ENCODE measurements at regions not wholly inside any gene's neighbourhood (a gene's known extent, or its start where the extent isn't known, plus 50 kb on each side); places are given as distances from the start of the nearest gene placed in this dataset.

GRCh38 chr3:18483226-18483625 lies 58.1 kb upstream of the SATB1 start:
- Histone ChIP-seq H3K27me3 (ENCODE audit: control insufficient read depth, insufficient read depth, low read length) (no peaks in the 10 kb centered on the region), H3K9me3 (ENCODE audit: control insufficient read depth, insufficient read depth, low read length) (no peaks in the 10 kb centered on the region; the same call in 1 of the 2 replicates), H3K36me3 (ENCODE audit: control insufficient read depth, insufficient read depth, low read length) (no peaks in the 10 kb centered on the region), H3K4me3 (ENCODE audit: insufficient read depth, low read depth, low read length) (no peak overlapping the region), H3K4ac (ENCODE audit: low read depth, low read length) (no peak overlapping the region), H2BK120ac (ENCODE audit: low read depth, low read length) (no peak overlapping the region), H3K4me1 (ENCODE audit: control insufficient read depth, insufficient read depth, low read length) (no peaks in the 10 kb centered on the region), H3K18ac (ENCODE audit: low read depth, low read length) (no peak overlapping the region), H4K20me1 (ENCODE audit: insufficient read depth, low read length) (no peaks in the 10 kb centered on the region), H2AK9ac (replicated peaks; ENCODE audit: low read depth, low read length, poor library complexity) (no peak overlapping the region), H2BK15ac (ENCODE audit: low read depth, low read length) (no peak overlapping the region), H3K14ac (replicated peaks; ENCODE audit: low read depth, low read length) (no peak overlapping the region), H4K5ac (ENCODE audit: low read depth, low read length) (no peak overlapping the region), H2AFZ (replicated peaks; ENCODE audit: low read length, poor library complexity) (no peak overlapping the region), H3K27ac (ENCODE audit: insufficient read depth, low read length) (no peak overlapping the region), H3K9ac (ENCODE audit: low read depth, low read length) (no peak overlapping the region), H4K8ac (ENCODE audit: low read depth in 2 of 2, low read length in 2 of 2) (no peak overlapping the region), H2BK20ac (ENCODE audit: low read depth, low read length) (no peak overlapping the region), H3K9me1 (ENCODE audit: insufficient read depth, low read length) (no peaks in the 10 kb centered on the region), H2AK5ac (ENCODE audit: low read depth, low read length) (no peak overlapping the region), H3K56ac (ENCODE audit: extremely low read depth, insufficient read depth, low read length) (no peak overlapping the region), H3K4me2 (ENCODE audit: low read depth, low read length) (no peak overlapping the region), H2BK5ac (ENCODE audit: low read depth, low read length, poor library complexity, severe bottlenecking) (no peak overlapping the region), H3K79me1 (ENCODE audit: low read depth in 1 of 2, low read length in 2 of 2) (no peaks in the 10 kb centered on the region), H4K91ac (ENCODE audit: insufficient read depth, low read depth, low read length) (no peak overlapping the region), H3K23ac (ENCODE audit: low read depth, low read length) (no peak overlapping the region)
- ATAC-seq (ENCODE audit: low read depth) (no peak), DNase-seq (no peak)
- dilution Hi-C loops (cut with HindIII; ENCODE audit: low sequenced_read_pairs, unreplicated experiment) = no loop called here
- ChIA-PET CTCF (no interaction called here), POLR2A (ENCODE audit: unreplicated experiment) (no interaction called here)
- no peak for TF ChIP-seq RAD21 (IDR thresholded peaks at IDR 0.05; ENCODE audit: low read length)
- no peak for TF ChIP-seq SMC3 (IDR thresholded peaks at IDR 0.05; ENCODE audit: low read depth, low read length)
- no peak for TF ChIP-seq MXI1 (IDR thresholded peaks at IDR 0.05; ENCODE audit: borderline replicate concordance, low read depth, low read length)
- no peak for TF ChIP-seq RFX5 (IDR thresholded peaks at IDR 0.05; ENCODE audit: low read depth, low read length)
- TF ChIP-seq CHD1 (IDR thresholded peaks at IDR 0.05; ENCODE audit: low read depth, low read length) = no peak
- TF ChIP-seq, protein P1, sequence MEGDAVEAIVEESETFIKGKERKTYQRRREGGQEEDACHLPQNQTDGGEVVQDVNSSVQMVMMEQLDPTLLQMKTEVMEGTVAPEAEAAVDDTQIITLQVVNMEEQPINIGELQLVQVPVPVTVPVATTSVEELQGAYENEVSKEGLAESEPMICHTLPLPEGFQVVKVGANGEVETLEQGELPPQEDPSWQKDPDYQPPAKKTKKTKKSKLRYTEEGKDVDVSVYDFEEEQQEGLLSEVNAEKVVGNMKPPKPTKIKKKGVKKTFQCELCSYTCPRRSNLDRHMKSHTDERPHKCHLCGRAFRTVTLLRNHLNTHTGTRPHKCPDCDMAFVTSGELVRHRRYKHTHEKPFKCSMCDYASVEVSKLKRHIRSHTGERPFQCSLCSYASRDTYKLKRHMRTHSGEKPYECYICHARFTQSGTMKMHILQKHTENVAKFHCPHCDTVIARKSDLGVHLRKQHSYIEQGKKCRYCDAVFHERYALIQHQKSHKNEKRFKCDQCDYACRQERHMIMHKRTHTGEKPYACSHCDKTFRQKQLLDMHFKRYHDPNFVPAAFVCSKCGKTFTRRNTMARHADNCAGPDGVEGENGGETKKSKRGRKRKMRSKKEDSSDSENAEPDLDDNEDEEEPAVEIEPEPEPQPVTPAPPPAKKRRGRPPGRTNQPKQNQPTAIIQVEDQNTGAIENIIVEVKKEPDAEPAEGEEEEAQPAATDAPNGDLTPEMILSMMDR (conservative IDR thresholded peaks at IDR 0.05; ENCODE audit: low read depth, low read length) = no peak
- TF ChIP-seq FOS (IDR thresholded peaks at IDR 0.05; ENCODE audit: low read depth, low read length) = no peak
- no peak for TF ChIP-seq RCOR1 (IDR thresholded peaks at IDR 0.05; ENCODE audit: insufficient replicate concordance, low read length)
- no peak for TF ChIP-seq MAFK (IDR thresholded peaks at IDR 0.05; ENCODE audit: low read depth, low read length)
- no peak for TF ChIP-seq MAZ (IDR thresholded peaks at IDR 0.05; ENCODE audit: borderline replicate concordance, low read depth, low read length)
- TF ChIP-seq POLR2A (IDR thresholded peaks at IDR 0.05; ENCODE audit: low read depth, low read length) = no peak
- TF ChIP-seq NFE2L2 (IDR thresholded peaks at IDR 0.05; ENCODE audit: low read depth, low read length) = no peak
- TF ChIP-seq USF2 (IDR thresholded peaks at IDR 0.05; ENCODE audit: low read depth, low read length) = no peak
- no peak for TF ChIP-seq CEBPB (IDR thresholded peaks at IDR 0.05; ENCODE audit: low read depth, low read length)
- TF ChIP-seq BHLHE40 (IDR thresholded peaks at IDR 0.05; ENCODE audit: low read depth, low read length) = no peak
- no peak for TF ChIP-seq ELK1 (IDR thresholded peaks at IDR 0.05; ENCODE audit: borderline replicate concordance, low read depth, low read length)
- no CpG with 5 or more reads among the region's 3 CpGs for WGBS, 2 experiments (ENCODE audit: extremely low coverage in 2 of 2, insufficient read length in 1 of 2)
- BruUV-seq (replicated peaks) = no TSS peak
- in situ Hi-C loops (cut with MboI; ENCODE audit: low sequenced_read_pairs) = no loop called here
- intact Hi-C loops (cut with micrococcal nuclease) = no loop called here
